ENCODE measurements at regions not wholly inside any gene's neighbourhood (a gene's known extent, or its start where the extent isn't known, plus 50 kb on each side); places are given as distances from the start of the nearest gene placed in this dataset.

GRCh38 chr13:93086329-93086728 lies 140.3 kb upstream of the GPC6 start:
- ChIA-PET CTCF (no interaction called here), POLR2A (no interaction called here)
- Mint-ChIP-seq H3K9me3 (no peaks in the 10 kb centered on the region), H3K27ac (no peak overlapping the region), H3K4me3 (no peak overlapping the region), H3K36me3 (no peaks in the 10 kb centered on the region), H3K27me3 (no peaks in the 10 kb centered on the region), H3K4me1 (ENCODE audit: low read depth) (no peaks in the 10 kb centered on the region)
- intact Hi-C loops (cut with micrococcal nuclease): no loop called here
- no peak for DNase-seq

DNA sequence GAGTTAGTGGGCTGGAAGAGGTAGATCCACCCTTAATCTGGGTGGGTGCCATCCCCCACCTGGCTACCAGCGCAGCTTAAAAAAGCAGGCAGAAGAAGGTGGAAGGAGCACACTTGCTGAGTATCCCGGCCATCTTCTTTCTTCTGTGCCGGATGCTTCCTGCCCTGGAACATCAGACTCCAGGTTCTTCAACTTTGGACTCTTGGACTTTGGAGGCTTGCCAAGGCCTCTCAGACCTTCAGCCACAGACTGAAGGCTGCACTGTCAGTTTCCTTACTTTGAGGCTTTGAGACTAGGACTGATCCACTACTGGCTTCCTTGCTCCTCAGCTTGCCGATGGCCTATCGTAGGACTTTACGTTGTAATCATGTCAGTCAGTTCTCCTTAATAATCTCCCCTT lies 127.6 kb upstream of the GPC6 start:
- H3K27me3 Mint-ChIP-seq: no peaks in the 10 kb centered on the region
- H3K27ac Mint-ChIP-seq: no peak overlapping the region
- H3K4me1 Mint-ChIP-seq (ENCODE audit: low read depth): no peaks in the 10 kb centered on the region
- H3K4me3 Mint-ChIP-seq: no peak overlapping the region
- DNase-seq: no peak
- POLR2A ChIA-PET: no interaction called here
- intact Hi-C loops (cut with micrococcal nuclease): no loop called here
- H3K36me3 Mint-ChIP-seq: no peaks in the 10 kb centered on the region
- no peaks in the 10 kb centered on the region for H3K9me3 Mint-ChIP-seq
- CTCF ChIA-PET: interaction anchor here (0.6 kb wide), 1 partner anchor 10 kb away, joined by 3 read pairs; no protein-coding TSS in a partner anchor

DNA sequence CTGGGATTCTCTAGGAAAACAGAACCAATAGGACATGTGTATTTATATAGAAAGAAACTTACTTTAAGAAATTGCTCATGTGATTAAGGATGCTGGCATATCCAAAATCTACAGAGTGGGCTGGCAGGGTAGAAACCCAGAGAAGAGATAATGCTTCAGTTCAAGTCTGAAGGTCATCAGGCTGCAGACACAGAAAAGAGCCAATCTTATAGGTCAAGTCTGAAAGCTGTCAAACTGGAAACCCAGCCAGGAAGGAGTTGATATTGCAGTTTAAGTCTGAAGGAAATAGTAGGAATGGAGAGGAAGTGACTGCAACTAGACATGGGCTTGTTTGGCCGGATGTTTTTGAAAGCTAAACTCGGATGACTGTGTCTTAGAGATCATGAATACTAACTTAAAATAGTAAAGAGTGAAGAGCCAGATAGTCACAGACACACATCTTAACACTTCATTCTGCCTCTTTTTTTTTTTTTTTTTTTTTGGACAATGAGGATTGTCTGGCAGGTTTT lies 125.3 kb upstream of the GPC6 start:
- H3K36me3 Mint-ChIP-seq: no peaks in the 10 kb centered on the region
- H3K4me1 Mint-ChIP-seq (ENCODE audit: low read depth): no peaks in the 10 kb centered on the region
- H3K27ac Mint-ChIP-seq: no peak overlapping the region
- CTCF ChIA-PET: no interaction called here
- intact Hi-C loops (cut with micrococcal nuclease): no loop called here
- POLR2A ChIA-PET: no interaction called here
- no peaks in the 10 kb centered on the region for H3K27me3 Mint-ChIP-seq
- no peaks in the 10 kb centered on the region for H3K9me3 Mint-ChIP-seq
- DNase-seq: no peak
- H3K4me3 Mint-ChIP-seq: no peak overlapping the region

DNA sequence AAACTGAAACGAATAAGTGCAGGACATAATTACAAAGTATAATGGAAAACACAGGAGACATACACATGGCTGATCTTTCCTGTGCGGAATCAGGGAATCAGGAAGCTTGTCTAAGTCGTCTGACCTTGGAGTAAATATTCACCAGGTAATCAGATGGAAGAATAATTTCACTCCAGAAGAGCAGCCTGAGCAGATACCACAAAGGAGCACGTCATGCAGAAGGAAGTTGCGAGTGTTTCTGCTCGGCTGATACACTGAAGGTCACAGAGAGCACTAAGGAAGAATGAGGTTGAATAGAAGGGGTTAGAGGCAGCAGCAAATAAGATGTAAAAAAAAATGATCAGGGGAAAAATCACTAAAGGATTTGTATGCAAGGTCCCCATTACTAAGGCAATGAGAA lies 122.3 kb upstream of the GPC6 start:
- CTCF ChIA-PET: no interaction called here
- Mint-ChIP-seq H3K4me3 (no peak overlapping the region), H3K27ac (no peak overlapping the region), H3K27me3 (no peaks in the 10 kb centered on the region), H3K36me3 (no peaks in the 10 kb centered on the region), H3K9me3 (peaks cover 3% of the 10 kb centered on the region), H3K4me1 (ENCODE audit: low read depth) (no peaks in the 10 kb centered on the region)
- DNase-seq: no peak
- POLR2A ChIA-PET: no interaction called here
- intact Hi-C loops (cut with micrococcal nuclease): no loop called here

GRCh38 chr13:93108111-93108601 lies 118.5 kb upstream of the GPC6 start:
- POLR2A ChIA-PET: no interaction called here
- intact Hi-C loops (cut with micrococcal nuclease): no loop called here
- CTCF ChIA-PET: no interaction called here
- no peaks in the 10 kb centered on the region for H3K4me1 Mint-ChIP-seq (ENCODE audit: low read depth)
- no peaks in the 10 kb centered on the region for H3K27me3 Mint-ChIP-seq
- peaks cover 3% of the 10 kb centered on the region for H3K9me3 Mint-ChIP-seq
- no peaks in the 10 kb centered on the region for H3K36me3 Mint-ChIP-seq
- no peak overlapping the region for H3K27ac Mint-ChIP-seq
- DNase-seq: no peak
- H3K4me3 Mint-ChIP-seq: no peak overlapping the region

DNA sequence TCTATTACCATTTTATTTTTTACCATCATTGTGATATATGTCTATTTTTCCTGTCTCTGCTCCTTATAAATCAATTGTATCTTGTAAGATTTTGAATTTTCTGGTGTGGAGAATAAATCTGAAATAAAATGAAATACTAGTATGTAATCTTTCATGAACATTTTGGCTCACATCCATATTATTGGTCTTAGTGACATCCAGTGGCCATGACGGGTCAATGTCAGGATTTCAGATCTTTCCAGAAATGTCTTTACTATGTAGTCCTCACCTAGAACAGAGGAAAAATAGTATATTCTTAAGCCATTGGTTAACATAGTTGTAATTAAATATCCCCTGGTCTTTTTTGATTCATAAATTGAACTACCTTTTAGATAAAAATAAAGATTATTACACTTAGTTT lies 109.8 kb upstream of the GPC6 start:
- ChIA-PET POLR2A (no interaction called here), CTCF (no interaction called here)
- Mint-ChIP-seq H3K36me3 (no peaks in the 10 kb centered on the region), H3K4me1 (ENCODE audit: low read depth) (no peaks in the 10 kb centered on the region), H3K9me3 (no peaks in the 10 kb centered on the region), H3K27me3 (no peaks in the 10 kb centered on the region), H3K4me3 (no peak overlapping the region), H3K27ac (no peak overlapping the region)
- intact Hi-C loops (cut with micrococcal nuclease): no loop called here
- no peak for DNase-seq

DNA sequence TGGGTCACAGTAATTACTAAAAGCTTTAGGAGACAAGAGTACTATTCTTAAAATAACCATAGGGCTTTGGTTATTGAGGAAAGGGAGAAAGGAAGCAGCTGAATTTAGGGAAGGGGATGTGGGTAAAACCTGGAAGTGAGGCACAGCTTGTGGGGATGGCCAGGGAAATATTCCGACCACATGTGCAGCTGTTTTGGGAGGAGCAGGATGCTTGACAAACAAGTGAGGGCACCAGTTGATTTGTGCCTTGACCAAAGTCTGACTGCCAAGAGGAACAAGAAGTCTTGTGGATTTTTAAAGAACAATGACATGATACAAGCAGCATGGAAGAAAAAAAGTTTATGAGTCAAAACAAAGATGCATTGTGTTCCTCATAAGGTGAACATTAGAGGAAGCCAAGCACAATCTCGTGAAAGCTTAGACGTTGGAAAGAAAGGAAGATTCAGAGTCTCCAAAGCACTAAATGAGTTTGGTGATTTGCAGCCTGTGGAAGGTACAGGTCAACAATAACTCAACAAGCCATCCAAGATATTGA lies 108.5 kb upstream of the GPC6 start:
- no peaks in the 10 kb centered on the region for H3K9me3 Mint-ChIP-seq
- intact Hi-C loops (cut with micrococcal nuclease): no loop called here
- POLR2A ChIA-PET: no interaction called here
- no peaks in the 10 kb centered on the region for H3K36me3 Mint-ChIP-seq
- H3K4me1 Mint-ChIP-seq (ENCODE audit: low read depth): no peaks in the 10 kb centered on the region
- no peak overlapping the region for H3K27ac Mint-ChIP-seq
- H3K4me3 Mint-ChIP-seq: no peak overlapping the region
- CTCF ChIA-PET: interaction anchor here (0.7 kb wide), 1 partner anchor 8 kb away, joined by 3 read pairs; no protein-coding TSS in a partner anchor
- no peaks in the 10 kb centered on the region for H3K27me3 Mint-ChIP-seq
- no peak for DNase-seq

DNA sequence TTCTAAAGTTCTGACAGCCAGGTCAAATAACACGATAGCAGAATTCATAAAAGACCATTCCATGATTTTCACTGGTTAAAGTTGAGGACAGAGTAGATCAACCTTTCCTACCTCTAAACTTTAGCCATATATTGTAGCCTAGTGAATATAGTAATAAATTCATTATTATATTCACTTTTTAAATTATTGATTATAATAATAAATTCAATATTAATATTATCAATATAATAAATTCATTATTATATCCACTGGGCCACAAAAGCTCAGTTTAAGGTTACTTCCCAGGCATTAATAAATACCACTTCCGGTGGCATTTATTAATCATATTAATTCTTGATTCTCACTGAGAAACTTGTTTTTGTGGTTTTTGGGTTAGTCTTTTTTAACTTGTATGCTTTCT lies 85.7 kb upstream of the GPC6 start:
- no peak for DNase-seq
- Mint-ChIP-seq H3K27ac (no peak overlapping the region), H3K9me3 (peaks cover 8% of the 10 kb centered on the region), H3K4me1 (ENCODE audit: low read depth) (no peaks in the 10 kb centered on the region), H3K27me3 (no peaks in the 10 kb centered on the region), H3K36me3 (no peaks in the 10 kb centered on the region), H3K4me3 (no peak overlapping the region)
- ChIA-PET CTCF (no interaction called here), POLR2A (no interaction called here)
- intact Hi-C loops (cut with micrococcal nuclease): no loop called here

DNA sequence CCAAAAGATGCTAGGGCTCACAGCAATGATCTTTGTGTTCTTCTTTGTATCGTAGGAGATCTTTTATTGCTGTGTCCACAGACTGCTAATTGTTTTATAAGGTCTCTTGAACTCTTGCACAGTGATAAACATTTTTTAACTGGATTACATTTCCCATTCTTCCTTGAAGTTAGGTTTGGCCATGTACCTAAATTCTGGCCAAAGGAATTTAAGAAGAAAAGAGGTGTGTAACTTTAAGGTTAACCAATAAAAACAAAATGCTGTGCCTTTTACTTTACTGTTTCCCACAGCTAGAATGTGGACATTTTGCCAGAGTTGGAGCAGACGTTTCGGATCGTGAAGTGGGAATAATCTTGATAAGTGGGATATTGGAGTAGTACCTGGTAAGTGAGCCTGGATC lies 82.6 kb upstream of the GPC6 start:
- Mint-ChIP-seq H3K9me3 (peaks cover 8% of the 10 kb centered on the region), H3K27ac (no peak overlapping the region), H3K36me3 (no peaks in the 10 kb centered on the region), H3K4me3 (no peak overlapping the region), H3K27me3 (no peaks in the 10 kb centered on the region), H3K4me1 (ENCODE audit: low read depth) (no peaks in the 10 kb centered on the region)
- ChIA-PET CTCF (no interaction called here), POLR2A (no interaction called here)
- no peak for DNase-seq
- intact Hi-C loops (cut with micrococcal nuclease): no loop called here

DNA sequence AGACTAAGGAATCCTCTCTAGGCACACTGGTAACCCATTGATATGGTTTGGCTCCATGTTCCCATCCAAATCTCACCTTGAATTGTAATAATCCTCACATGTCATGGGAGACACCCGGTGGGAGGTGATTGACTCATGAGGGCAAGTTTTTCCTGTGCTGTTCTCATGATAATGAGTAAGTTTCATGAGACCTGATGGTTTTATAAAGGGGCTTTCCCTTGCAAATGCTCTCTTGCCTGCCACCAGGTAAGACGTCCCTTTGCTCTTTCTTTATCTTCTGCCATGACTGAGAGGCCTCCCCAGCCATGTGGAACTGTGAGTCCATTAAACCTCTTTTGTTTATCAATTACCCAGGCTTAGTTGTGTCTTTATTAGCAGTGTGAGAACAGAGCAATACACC lies 81.4 kb upstream of the GPC6 start:
- H3K9me3 Mint-ChIP-seq: peaks cover 4% of the 10 kb centered on the region
- ChIA-PET CTCF (no interaction called here), POLR2A (no interaction called here)
- H3K4me3 Mint-ChIP-seq: no peak overlapping the region
- no peak for DNase-seq
- no peak overlapping the region for H3K27ac Mint-ChIP-seq
- intact Hi-C loops (cut with micrococcal nuclease): no loop called here
- no peaks in the 10 kb centered on the region for H3K27me3 Mint-ChIP-seq
- H3K4me1 Mint-ChIP-seq (ENCODE audit: low read depth): no peaks in the 10 kb centered on the region
- H3K36me3 Mint-ChIP-seq: no peaks in the 10 kb centered on the region

GRCh38 chr13:93146584-93147297 lies 79.9 kb upstream of the GPC6 start:
- no peaks in the 10 kb centered on the region for H3K27me3 Mint-ChIP-seq
- CTCF ChIA-PET: no interaction called here
- H3K9me3 Mint-ChIP-seq: peaks cover 9% of the 10 kb centered on the region
- H3K4me3 Mint-ChIP-seq: no peak overlapping the region
- intact Hi-C loops (cut with micrococcal nuclease): no loop called here
- DNase-seq: no peak
- POLR2A ChIA-PET: no interaction called here
- no peaks in the 10 kb centered on the region for H3K4me1 Mint-ChIP-seq (ENCODE audit: low read depth)
- H3K36me3 Mint-ChIP-seq: no peaks in the 10 kb centered on the region
- no peak overlapping the region for H3K27ac Mint-ChIP-seq

GRCh38 chr13:93147298-93147645 lies 79.3 kb upstream of the GPC6 start:
- ChIA-PET POLR2A (no interaction called here), CTCF (no interaction called here)
- H3K4me1 Mint-ChIP-seq (ENCODE audit: low read depth): peaks cover under 1% of the 10 kb centered on the region

DNA sequence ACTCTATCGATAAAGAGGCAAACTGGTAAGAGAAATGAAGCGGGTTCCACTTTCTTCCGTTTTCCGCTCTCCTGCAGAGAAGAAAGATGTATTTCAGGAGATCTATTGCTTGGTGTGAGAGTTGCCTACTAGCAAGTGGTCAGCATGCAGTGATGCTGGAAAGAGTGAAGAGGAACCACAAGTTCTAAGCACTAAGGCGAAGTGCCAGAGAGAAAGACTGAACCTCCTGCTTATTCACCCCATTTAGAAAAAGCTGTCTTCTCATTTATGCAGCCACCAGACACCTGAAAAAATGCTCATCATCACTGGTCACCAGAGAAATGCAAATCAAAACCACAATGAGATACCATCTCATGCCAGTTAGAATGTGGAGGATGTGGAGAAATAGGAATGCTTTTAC lies 78.7 kb upstream of the GPC6 start:
- no peak overlapping the region for H3K27ac Mint-ChIP-seq
- no peaks in the 10 kb centered on the region for H3K36me3 Mint-ChIP-seq
- CTCF ChIA-PET: no interaction called here
- intact Hi-C loops (cut with micrococcal nuclease): no loop called here
- H3K4me1 Mint-ChIP-seq (ENCODE audit: low read depth): peaks cover 3% of the 10 kb centered on the region
- peaks cover 11% of the 10 kb centered on the region for H3K9me3 Mint-ChIP-seq
- no peak overlapping the region for H3K4me3 Mint-ChIP-seq
- DNase-seq: no peak
- POLR2A ChIA-PET: no interaction called here
- H3K27me3 Mint-ChIP-seq: no peaks in the 10 kb centered on the region

More at GRCh38 chr13:93147298-93147645, 79.3 kb upstream of the GPC6 start:
- Mint-ChIP-seq H3K36me3 (no peaks in the 10 kb centered on the region), H3K9me3 (peaks cover 9% of the 10 kb centered on the region), H3K4me3 (no peak overlapping the region), H3K27me3 (no peaks in the 10 kb centered on the region), H3K27ac (no peak overlapping the region)
- intact Hi-C loops (cut with micrococcal nuclease): no loop called here
- DNase-seq: no peak

Data from activated CD4-positive, alpha-beta memory T cell treated with anti-CD3 and anti-CD28 coated beads for 36 hours (primary cell).